Activated B cell treated with CpG ODN at 0.5 μM for 24 hours (primary cell): ENCODE measurements at regions not wholly inside any gene's neighbourhood (a gene's known extent, or its start where the extent isn't known, plus 50 kb on each side); places are given as distances from the start of the nearest gene placed in this dataset.

Source experiments
- ATAC-seq: fragments of 200-7000 bp; cut with Tn5 transposase; one replicate; pipeline ENCODE4 v1.10.0; 2021; ENCODE audit warnings: low read depth, mild to moderate bottlenecking, moderate library complexity
- CTCF ChIA-PET: fragments of 350-600 bp; sonication (Branson Sonifier 250); formaldehyde crosslinking; loops from one replicate; lab custom pipeline; 2021; ENCODE audit warnings: antibody characterized with exemption; lab: Charles Lee
- POLR2A ChIA-PET: fragments of 350-600 bp; sonication (Branson Sonifier 250); formaldehyde crosslinking; loops from one replicate; lab custom pipeline; 2021; ENCODE audit warnings: antibody characterized with exemption; lab: Charles Lee
- DNase-seq: peaks from one replicate; pipeline ENCODE4 v3.0.0; 2022
- H3K27ac Mint-ChIP-seq: one replicate; pipeline ENCODE4 v1.8.0; 2020; ENCODE audit warnings: mixed read lengths
- H3K27me3 Mint-ChIP-seq: one replicate; pipeline ENCODE4 v1.8.0; 2021; ENCODE audit warnings: mixed read lengths
- H3K36me3 Mint-ChIP-seq: one replicate; pipeline ENCODE4 v1.8.0; 2021; ENCODE audit warnings: low read depth, mixed read lengths
- H3K4me1 Mint-ChIP-seq: one replicate; pipeline ENCODE4 v1.8.0; 2021; ENCODE audit warnings: mixed read lengths
- H3K4me3 Mint-ChIP-seq: one replicate; pipeline ENCODE4 v1.8.0; 2020; ENCODE audit warnings: mild to moderate bottlenecking, mixed read lengths
- H3K9me3 Mint-ChIP-seq: one replicate; pipeline ENCODE4 v1.8.0; 2020; ENCODE audit warnings: mixed read lengths
- CTCF ChIP-seq: fragments of 200-600 bp; IDR thresholded peaks from one replicate; pipeline ENCODE4 v1.8.0; 2022; ENCODE audit warnings: antibody characterized with exemption, mild to moderate bottlenecking
- intact Hi-C: fragments of 100-400 bp; cut with micrococcal nuclease; formaldehyde crosslinking; loops from one replicate; pipeline ENCODE4 v1.15.1; 2024

GRCh38 chr20:19897891-19898290 is 119.3 kb upstream of the NAA20 start:
- H3K36me3 Mint-ChIP-seq = no peaks in the 10 kb centered on the region
- CTCF ChIA-PET = no interaction called here
- peaks cover 17% of the 10 kb centered on the region for H3K27me3 Mint-ChIP-seq
- peaks cover 15% of the 10 kb centered on the region for H3K9me3 Mint-ChIP-seq
- no peak for TF ChIP-seq CTCF
- POLR2A ChIA-PET = no interaction called here
- no peak for DNase-seq
- H3K27ac Mint-ChIP-seq = no peak overlapping the region
- H3K4me3 Mint-ChIP-seq = no peak overlapping the region
- no peak for ATAC-seq
- intact Hi-C loops = no loop called here
- H3K4me1 Mint-ChIP-seq = peaks cover 3% of the 10 kb centered on the region

GRCh38 chr20:19901226-19901625 is 115.9 kb upstream of the NAA20 start:
- POLR2A ChIA-PET = no interaction called here
- Mint-ChIP-seq H3K4me1 (peaks cover 11% of the 10 kb centered on the region), H3K27me3 (peaks cover 13% of the 10 kb centered on the region), H3K27ac (no peak overlapping the region), H3K36me3 (no peaks in the 10 kb centered on the region), H3K9me3 (peaks cover 15% of the 10 kb centered on the region), H3K4me3 (no peak overlapping the region)
- no peak for TF ChIP-seq CTCF
- no peak for ATAC-seq
- DNase-seq = no peak
- CTCF ChIA-PET = interaction anchor here (7.8 kb wide), 1 partner anchor 92 kb away, joined by 57 read pairs; no protein-coding TSS in a partner anchor
- intact Hi-C loops = no loop called here

GRCh38 chr20:19903168-19903811 is 113.9 kb upstream of the NAA20 start:
- Mint-ChIP-seq H3K4me3 (no peak overlapping the region), H3K4me1 (peaks cover 11% of the 10 kb centered on the region), H3K36me3 (no peaks in the 10 kb centered on the region), H3K27ac (no peak overlapping the region), H3K9me3 (peaks cover 15% of the 10 kb centered on the region), H3K27me3 (peaks cover 13% of the 10 kb centered on the region)
- ChIA-PET CTCF (interaction anchor here (0.7 to 7.8 kb wide), 8 partner anchors 10 to 148 kb away, joined by 3 to 57 read pairs (median 4); partner anchors contain the start of genes CFAP61 and CRNKL1), POLR2A (interaction anchor here (0.6 to 1.4 kb wide), 4 partner anchors 75 to 163 kb away, joined by 3 to 7 read pairs (median 4); no protein-coding TSS in a partner anchor)
- intact Hi-C loops = loop anchor here (1.0 to 2.0 kb wide), 3 partner anchors 32 to 118 kb away; no protein-coding TSS in a partner anchor
- no peak for TF ChIP-seq CTCF
- ATAC-seq = peak; percentile 93
- no peak for DNase-seq

- no peak for ATAC-seq
- intact Hi-C loops = no loop called here
- TF ChIP-seq CTCF = no peak
- no peaks in the 10 kb centered on the region for H3K9me3 Mint-ChIP-seq
- H3K27me3 Mint-ChIP-seq = no peaks in the 10 kb centered on the region
- ChIA-PET POLR2A (no interaction called here), CTCF (interaction anchor here (7.8 kb wide), 1 partner anchor 85 kb away, joined by 57 read pairs; no protein-coding TSS in a partner anchor)
- no peak for DNase-seq
- H3K4me3 Mint-ChIP-seq = no peak overlapping the region
- H3K36me3 Mint-ChIP-seq = no peaks in the 10 kb centered on the region
- H3K4me1 Mint-ChIP-seq = peaks cover 20% of the 10 kb centered on the region
- H3K27ac Mint-ChIP-seq = no peak overlapping the region
Measured at GRCh38 chr20:19907326-19908056, 109.7 kb upstream of the NAA20 start.

- CTCF ChIA-PET = no interaction called here
- Mint-ChIP-seq H3K4me3 (no peak overlapping the region), H3K36me3 (no peaks in the 10 kb centered on the region), H3K27ac (no peak overlapping the region), H3K27me3 (no peaks in the 10 kb centered on the region), H3K9me3 (no peaks in the 10 kb centered on the region), H3K4me1 (peaks cover 20% of the 10 kb centered on the region)
- POLR2A ChIA-PET = no interaction called here
- no peak for DNase-seq
- ATAC-seq = no peak
- intact Hi-C loops = no loop called here
- TF ChIP-seq CTCF = no peak
Measured at GRCh38 chr20:19908576-19908975, 108.6 kb upstream of the NAA20 start.
